Fibroblast of pulmonary artery (primary cell): ENCODE measurements at regions not wholly inside any gene's neighbourhood (a gene's known extent, or its start where the extent isn't known, plus 50 kb on each side); places are given as distances from the start of the nearest gene placed in this dataset.

Source experiments
- DNase-seq: peaks from one replicate; pipeline ENCODE4 v3.0.0-alpha.2; 2010; ENCODE audit warnings: low read depth
- H3K4me3 ChIP-seq: replicated peaks from 2 replicates; pipeline ENCODE4 v1.5.1; 2011; ENCODE audit warnings: low read depth, mild to moderate bottlenecking, control low read depth, low read length, moderate library complexity
- TF ChIP-seq, protein P1 (sequence below): IDR thresholded peaks from 2 replicates; pipeline ENCODE4 v1.5.1; 2011; ENCODE audit warnings: mild to moderate bottlenecking, control low read depth, low read length, inconsistent platforms; ENCODE audit errors: missing control alignments

DNA sequence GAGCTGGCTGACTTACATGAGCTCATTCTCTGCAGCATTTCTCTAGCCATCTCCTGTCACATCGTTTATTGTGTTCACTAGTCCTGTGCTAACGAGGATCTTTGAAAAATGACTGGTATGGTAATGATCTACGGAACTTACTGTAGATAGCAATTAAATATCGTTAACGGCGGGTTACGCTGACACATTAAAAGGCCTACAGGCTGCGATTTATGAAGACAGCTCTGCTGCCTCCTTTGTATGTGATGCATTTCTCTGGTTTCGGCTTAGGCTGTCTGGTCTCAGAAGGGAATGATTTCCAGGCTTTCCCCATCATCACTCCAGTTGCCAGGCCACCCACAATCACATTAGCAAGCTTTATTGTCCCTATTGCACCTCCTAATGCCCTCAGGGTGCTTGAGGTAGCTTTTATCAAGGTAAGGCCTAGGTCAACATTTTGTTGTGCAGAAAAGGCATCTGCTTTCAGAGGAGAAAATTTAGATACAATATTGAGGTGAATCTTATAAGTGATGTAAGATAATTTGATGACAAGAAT lies 284.4 kb downstream of the SOX11 start:
- no peak for DNase-seq
- no peak overlapping the region for H3K4me3 ChIP-seq
- TF ChIP-seq, protein P1, sequence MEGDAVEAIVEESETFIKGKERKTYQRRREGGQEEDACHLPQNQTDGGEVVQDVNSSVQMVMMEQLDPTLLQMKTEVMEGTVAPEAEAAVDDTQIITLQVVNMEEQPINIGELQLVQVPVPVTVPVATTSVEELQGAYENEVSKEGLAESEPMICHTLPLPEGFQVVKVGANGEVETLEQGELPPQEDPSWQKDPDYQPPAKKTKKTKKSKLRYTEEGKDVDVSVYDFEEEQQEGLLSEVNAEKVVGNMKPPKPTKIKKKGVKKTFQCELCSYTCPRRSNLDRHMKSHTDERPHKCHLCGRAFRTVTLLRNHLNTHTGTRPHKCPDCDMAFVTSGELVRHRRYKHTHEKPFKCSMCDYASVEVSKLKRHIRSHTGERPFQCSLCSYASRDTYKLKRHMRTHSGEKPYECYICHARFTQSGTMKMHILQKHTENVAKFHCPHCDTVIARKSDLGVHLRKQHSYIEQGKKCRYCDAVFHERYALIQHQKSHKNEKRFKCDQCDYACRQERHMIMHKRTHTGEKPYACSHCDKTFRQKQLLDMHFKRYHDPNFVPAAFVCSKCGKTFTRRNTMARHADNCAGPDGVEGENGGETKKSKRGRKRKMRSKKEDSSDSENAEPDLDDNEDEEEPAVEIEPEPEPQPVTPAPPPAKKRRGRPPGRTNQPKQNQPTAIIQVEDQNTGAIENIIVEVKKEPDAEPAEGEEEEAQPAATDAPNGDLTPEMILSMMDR: no peak

DNA sequence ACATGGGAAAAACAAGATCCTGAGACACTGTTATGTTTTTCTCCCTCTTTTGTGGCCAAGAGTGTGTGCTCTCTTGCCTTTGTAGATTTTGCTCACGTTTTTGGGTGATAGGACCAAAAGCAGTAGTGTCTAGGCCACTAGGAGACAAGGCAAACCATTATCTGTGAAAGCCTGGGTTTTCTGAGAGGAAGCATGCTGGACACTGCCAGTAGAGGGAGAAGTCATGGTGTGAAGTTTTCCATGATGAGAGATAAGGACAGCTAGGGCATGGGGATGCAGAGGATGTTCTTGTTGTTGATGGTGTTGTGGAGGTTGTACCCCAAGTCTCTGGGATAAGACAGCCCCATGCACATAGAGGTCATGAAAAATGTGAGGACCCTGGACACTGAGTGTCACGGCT lies 285.3 kb downstream of the SOX11 start:
- no peak overlapping the region for H3K4me3 ChIP-seq
- DNase-seq: no peak
- TF ChIP-seq, protein P1: no peak

DNA sequence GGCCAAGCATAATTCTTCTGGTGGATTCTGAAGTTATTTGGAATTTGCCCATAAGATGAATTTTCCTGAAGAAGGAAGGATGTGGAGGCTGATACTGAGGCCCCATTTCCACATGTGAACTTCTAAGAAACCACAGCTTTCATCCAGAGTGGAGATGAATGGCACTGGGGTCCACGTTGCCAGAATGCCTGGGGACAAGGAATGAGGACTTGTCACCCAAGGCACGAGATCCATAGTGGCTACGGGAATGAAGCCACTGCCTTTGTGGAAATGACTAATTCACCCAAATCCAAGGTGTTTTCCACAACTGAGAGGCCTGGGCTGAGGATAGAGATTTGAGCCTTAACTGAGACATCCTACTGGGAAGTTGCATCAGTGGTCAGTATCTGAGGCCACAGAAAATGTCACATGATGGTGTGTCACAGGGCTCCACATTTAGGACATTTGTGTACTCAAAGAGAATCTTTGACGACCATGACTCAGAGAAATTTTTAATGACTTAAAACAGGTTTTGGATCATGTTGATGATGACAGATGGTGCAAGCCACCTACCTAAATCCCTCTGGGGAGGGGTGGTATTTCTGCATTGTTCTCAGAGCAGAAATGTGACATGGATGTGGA lies 286.1 kb downstream of the SOX11 start:
- no peak for DNase-seq
- no peak overlapping the region for H3K4me3 ChIP-seq
- TF ChIP-seq, protein P1: no peak

DNA sequence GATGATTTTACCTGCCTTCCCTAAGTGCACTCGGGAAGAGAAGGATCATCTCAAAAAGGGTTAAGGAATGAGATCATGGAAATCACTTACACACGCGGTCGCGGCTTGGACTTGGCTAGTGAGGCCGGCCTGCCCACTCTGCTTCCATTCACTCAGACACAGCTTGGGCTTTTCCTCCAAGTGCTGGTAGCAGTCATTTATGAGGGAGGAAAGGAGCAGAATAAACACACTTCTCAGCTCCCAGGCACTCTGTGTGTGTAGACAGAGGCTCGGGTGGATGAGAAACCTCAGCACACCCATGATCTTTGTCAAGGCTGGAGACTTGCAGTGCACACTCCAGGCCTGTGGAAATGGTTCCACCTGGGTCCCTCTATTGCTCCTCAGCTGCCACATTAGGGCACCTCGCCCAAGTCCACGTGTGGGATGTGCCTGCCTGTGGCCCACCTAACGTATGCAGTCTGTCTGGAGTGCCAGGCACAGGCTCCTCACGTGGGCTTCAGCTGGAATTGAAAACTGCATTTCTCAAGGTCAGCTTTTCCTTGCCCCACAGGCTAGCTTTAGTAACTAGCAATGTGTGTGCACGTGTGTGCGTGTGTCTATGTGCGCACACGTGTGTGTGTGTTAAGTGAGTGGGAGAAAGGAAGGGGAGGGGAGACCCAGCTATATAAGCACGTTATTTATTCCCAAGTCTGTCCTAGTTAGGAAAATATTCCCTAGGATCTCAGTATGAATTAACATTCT lies 288.4 kb downstream of the SOX11 start:
- DNase-seq: no peak
- TF ChIP-seq, protein P1: no peak
- no peak overlapping the region for H3K4me3 ChIP-seq

DNA sequence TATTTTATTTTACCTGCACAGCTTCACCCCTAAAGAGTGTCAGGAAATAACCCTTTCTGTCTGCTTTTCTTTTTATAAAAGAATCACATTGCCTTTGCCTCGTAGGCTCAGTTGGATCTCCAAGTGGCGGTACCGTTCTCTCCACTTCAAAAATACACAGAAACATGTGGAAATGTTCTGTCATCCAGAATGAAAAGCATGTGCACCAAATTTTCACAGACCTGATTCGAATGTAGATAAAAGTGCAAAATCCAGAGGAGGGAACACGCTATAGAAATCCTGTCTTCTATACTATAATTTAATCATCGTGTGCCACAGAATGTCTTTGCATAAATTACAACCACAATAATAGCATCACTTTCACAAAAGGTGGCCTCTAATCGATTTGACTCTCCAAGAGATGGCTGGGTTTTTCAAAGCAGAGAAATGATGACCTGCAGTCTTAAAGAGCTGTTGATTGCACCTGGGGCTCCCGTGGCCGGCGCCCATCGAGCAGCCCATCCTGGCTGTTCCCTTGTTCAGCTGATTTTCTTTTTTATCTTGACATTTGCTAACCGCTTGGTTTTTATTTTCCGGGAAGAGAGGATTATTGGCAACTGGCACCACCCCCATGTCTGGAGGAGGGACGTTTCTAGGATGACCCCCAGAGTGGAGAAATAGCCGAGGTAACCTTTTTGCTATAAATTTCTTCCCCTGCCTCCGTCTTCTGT lies 290.2 kb downstream of the SOX11 start:
- DNase-seq: no peak
- TF ChIP-seq, protein P1: no peak
- no peak overlapping the region for H3K4me3 ChIP-seq

DNA sequence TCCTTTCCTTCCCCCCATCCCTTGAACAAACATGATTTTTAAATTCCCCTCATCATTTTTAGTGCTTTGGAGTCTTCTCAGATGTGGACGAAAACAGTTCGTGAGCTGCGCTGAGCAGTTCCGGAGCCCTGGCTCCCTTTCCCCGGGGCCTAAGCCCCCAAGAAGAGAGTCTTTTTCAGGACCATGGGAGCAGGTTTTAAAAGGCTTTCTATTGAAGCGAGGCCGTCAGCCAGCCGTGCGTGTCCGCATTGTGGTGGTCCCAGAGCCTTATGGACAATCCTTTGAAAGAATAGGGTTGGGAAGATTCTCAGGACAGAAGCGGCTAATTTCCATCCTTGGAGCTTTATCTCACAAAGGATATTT lies 290.7 kb downstream of the SOX11 start:
- TF ChIP-seq, protein P1: no peak
- no peak for DNase-seq
- no peak overlapping the region for H3K4me3 ChIP-seq
